DMS 273 (cell line): ENCODE measurements at regions not wholly inside any gene's neighbourhood (a gene's known extent, or its start where the extent isn't known, plus 50 kb on each side); places are given as distances from the start of the nearest gene placed in this dataset.
"Not testable (repeated sequence)": the region's sequence is repeated elsewhere in the genome, so short reads cannot be mapped to it uniquely, and the experiment has no call there.

Source experiments
- DNase-seq: peaks from one replicate; lab custom pipeline; 2025; ENCODE audit not compliant: unreplicated experiment; lab: John Stamatoyannopoulos, UW

DNA sequence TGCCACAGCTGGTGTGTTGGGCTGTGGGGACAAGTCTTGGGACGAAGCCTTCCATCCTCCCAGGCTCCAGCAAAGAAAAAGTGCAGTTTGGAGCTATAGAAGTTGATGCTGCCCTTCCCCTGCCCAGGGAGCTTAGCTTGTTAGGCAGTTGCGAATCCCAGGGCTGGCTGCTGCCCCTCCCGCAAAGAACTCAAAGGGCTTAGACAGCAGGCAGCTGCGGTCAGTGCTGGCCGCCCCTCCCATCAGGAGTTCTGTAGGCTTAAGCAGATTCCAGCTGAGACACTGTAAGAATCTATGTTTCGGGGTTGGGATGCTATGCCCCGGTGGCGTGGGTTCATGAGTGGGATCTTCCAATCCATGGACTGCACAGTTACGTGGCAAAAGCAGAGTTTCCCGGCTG, 956.7 kb downstream of the GLUD2 start:
- DNase-seq = no peak

DNA sequence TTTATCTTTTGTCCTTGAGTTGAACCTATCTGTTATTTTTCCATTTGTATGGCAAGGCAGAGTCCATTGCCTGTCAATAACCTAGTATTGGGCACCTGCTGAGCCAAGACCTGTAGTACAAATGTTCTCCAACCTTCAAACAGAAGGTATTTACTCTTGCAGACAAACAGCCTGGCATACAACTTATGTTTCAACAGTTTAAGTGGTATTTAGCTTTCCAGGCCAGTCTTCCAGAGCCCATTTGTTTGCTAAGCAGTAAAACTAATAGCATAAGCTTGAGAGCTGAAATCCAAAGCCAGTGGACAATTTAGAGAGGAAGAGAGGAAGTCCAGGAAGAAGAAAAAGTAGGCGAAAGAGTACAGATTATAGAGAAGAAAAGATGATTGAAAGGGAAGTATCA, 979.3 kb downstream of the GLUD2 start:
- no peak for DNase-seq

DNA sequence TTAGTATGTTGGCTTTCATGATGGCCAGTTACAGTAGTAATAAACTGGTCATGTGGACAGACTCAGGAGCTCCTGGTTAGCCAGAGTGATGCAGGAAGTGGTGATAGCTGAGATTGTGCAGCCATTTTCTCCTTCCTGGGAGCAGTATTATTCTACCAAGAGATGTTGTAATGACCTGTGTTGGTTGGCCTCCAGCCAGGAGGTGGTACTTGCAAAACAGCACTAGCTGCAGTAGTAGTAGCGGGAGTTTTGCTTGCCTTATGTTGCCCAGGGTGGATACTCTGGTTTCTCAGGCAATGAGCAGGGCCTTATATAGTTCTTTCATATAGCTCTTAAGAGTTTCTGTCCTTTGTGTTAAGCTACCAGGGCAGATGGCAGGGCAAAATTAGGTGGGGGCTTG, 998.8 kb downstream of the GLUD2 start:
- peak; percentile 10 for DNase-seq

DNA sequence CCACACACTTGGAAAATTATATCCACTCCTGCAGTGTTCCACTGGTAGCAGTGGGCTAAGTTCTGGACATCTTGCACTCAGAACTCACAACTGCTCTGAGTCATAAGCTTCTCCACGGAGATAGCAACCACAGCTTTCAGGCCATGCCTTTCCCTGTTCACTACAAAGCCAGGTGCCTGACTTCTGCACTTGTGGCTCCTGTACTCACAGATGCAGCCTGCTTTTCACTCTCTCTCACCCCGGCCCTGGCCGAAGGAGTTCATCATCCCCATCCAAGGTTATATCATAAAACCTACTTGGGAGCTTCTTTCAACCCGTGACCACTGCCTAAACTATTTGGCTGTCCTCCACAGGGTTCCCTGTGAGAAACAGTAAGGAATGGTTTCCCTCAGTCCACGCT, 999.4 kb downstream of the GLUD2 start:
- no peak for DNase-seq

DNA sequence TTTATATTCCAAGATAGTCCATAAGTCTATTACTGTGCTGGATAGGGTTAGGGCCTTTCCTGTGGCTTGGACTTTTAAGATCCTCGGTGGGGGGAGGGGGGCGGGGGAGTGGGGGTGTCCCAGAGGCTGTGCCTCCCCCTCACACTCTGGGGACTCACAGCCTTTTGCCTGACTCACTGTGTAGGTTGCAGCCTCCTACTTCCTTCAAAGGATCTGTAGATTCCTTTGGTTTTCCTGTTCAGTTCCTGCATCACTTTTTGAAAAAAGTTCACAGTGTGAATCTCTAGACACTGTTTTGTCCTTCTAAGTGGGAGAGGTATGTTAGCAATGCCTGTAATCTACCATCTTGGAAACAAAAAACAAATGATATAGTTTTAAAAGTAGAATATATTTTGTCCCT, 999.9 kb downstream of the GLUD2 start:
- no peak for DNase-seq

DNA sequence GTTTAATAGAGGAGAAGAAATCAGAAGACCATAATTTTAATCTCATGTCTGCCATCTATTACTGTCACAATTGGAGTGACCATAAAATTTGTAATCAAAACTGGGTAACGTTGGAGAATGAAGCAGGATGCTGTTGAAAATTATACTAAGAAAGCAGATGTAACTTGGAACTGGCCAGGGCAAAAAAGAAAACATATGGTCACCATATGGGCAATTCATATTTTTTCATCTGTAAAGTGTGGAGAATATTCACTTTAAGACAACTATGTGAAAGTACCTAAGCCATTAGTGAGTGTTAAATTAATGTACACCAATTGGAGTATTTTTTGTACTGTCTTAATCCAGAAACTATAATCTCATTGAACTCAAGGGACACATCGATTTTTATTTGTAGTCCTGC, 1008.0 kb downstream of the GLUD2 start:
- DNase-seq = peak; percentile 9

DNA sequence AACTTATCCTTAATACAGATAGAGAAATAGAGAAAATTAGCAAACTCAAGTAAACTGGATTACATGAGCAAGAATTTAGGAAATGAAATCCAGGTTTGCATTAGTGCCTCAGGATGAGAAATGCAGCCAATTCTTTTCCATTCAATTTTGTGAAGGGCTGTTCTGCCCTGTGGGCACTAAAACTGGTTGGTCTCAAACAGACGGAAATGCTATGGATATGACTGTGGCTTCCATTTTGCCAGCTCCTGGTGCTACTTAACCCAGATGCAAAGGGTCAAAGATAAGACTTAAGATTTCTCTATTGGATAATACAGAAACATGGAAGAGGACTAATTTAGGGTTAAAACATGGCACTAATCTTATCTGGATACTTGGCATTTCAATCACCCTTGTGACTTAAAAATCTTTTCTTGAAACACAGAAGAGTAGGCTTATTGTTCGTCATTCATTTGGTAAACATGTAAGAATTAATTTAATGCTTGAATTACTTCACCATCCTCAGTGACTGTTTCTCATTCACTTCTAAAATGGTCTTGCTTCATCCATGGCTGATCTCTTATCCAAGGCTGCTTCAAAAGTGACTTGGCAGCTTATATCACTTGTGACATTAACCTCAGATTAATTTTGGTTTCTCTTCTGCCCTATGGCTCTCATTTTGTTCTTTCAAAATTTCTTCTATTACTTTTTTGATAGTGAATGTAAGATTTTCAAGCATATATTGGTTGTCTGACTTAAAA, 1008.7 kb downstream of the GLUD2 start:
- DNase-seq = peak; percentile 7

DNA sequence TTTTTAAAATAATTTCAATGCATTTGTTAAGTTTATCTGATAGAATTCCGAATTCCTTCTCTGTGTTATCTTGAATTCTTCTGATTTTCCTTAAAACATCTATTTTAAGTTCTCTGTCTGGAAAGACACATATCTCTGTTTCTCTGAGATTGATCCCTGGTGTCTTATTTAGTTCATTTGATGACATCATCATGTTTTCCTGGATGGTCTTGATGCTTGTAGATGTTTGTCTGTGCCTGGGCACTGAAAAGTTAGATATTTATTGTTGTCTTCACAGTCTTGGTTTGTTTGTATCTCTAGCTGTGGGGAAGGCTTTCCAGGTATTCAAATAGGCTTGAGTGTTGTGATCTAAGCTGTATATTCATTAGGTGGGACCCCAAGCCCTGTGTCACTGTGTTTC, 1028.8 kb downstream of the GLUD2 start:
- no peak for DNase-seq

DNA sequence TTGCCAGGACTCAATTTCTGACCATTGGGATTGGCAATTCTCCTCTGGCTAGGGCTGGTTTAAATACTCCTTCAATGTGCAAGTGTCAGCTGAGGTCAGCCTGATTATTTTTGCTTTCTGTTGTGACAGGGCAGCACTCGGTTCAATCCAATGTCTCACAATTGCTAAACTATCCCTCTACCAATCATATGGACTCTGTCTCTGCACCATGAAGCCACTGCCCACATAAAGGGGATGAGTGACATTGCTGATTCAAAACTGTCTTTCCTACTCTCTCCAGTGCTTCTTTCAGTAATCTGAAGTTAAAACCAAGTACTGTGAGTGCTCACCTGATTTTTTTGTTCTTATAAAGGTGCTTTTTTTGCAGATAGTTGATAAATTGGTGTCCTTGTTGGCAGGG, 1030.7 kb downstream of the GLUD2 start:
- no peak for DNase-seq

DNA sequence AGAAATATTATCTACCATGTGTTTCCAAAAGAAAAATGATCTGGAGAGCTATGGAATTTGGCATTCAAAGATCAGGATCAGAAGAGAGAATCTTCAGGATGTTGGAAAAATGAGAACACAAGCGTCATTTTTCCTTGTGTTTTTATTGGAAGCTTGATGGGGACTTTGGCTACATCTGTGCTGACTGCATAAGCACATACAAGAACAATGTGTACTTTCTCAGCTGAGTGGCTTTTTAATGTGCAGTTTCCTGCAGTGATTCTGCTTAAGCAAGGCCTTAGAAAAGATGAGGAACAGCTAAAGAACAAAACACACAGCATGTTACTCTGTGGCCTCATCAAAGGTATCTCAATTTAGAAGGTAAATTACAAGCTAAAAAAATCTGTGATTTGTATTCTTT, 1039.9 kb downstream of the GLUD2 start:
- DNase-seq = no peak

DNA sequence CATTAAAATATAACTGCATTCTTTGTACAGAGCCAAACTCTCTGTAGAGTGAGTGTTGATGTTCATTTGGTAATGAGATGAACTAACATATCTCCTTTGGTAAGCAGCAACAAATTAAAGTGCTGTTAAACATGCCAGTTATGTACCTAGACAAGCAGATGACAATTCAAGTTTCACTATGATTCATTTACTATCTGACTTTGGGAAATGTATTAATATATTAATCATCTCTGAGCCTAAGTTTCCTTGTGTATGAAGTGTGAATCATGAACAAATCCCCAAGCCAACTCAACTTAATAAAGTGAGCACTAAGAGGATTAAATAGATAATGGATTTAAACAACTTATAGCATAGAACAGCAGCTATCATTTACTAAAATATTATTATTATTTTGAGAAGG, 1044.2 kb downstream of the GLUD2 start:
- no peak for DNase-seq

DNA sequence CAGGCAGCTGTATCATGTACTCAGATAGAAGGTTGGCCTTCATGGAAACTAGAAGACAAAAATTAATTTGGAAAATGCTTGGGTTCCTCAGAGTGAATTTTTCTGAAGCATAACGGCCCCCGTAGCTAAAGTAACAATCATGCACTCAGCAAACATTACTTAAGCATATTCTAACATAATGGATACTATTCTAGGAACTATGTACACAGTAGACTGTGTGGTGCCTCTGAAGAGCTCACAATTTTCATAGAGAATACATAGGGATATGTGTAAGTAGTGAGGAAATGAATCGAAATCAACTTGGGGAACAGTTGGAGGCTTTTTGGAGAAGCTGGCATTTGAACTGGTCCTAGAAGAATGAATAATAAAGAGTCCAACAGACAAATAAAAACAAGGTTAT, 1045.0 kb downstream of the GLUD2 start:
- DNase-seq = no peak

DNA sequence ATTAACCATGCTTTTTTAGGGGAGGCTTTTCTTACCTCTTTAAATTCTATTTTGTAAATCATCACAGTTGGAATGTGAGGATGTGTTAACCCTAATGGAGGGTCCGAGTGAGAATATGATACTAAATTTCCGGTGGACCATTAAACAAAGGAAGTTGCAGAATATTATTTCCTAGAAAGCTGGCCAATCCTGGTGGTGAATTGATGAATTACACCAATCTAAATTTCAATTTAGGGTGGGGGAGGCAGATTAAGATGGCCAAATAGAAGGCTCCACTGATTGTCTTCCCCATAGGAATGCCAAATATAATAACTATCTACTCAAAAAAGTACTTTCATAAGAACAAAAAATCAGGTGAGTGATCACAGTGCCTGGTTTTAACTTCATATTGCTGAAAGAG, 1045.6 kb downstream of the GLUD2 start:
- peak; percentile 4 for DNase-seq

DNA sequence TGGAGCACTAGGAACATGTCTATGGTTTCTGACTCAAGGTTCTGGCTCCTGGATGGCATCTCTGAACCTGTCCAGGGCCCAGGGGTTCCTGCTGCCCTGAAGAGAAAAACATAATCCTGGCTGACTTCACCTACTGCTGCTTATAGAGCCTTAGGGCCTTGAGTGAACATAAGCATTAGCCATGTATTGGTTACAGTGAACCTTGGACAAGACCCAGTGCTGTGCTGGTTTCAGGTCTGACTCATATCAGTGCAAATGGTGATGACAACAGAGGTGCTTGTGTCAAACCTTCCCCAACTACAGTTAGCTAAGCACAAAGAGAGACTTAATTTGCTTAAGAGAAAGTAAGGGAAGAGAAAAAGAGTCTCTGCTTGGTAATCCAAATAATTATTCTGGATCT, 1047.2 kb downstream of the GLUD2 start:
- no peak for DNase-seq

DNA sequence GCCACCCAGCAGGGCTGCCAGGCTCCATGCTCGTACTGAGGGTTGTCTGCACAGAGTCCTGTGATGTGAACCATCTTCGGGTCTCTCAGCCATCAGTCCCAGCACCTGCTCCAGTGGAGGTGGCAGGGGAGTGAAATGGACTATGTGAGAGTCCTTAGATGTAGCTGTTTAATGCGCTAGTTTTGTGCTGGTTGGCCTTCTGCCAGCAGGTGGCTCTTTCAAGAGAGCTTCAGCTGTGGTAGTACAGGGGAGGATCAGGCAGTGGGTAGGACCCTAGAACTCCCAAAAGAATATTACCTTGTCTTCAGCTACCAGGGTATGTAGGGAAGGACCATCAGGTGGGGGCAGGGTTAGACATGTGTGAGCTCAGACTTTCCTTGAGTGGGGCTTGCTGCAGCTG, 1066.0 kb downstream of the GLUD2 start:
- DNase-seq = peak; percentile 16

DNA sequence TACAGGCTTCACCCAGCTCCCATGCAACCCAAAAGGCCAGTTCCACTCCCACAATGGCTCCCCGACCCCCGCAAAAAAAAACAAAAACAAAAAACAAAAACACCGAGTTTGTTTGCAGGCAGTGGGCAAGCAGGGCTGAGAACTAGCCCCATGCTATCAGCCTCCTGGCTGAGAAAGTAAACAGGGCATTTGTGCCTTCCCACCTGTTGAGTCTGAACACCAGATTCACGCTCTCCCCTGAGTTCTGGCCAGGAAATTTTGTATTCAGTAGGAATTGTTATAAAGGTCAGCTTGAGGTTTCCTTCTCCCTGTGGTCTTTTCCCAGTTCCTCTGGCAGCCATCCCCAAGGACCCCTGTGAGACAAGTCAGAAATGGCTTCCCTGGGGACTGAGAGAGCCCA, 1066.5 kb downstream of the GLUD2 start:
- DNase-seq = no peak

DNA sequence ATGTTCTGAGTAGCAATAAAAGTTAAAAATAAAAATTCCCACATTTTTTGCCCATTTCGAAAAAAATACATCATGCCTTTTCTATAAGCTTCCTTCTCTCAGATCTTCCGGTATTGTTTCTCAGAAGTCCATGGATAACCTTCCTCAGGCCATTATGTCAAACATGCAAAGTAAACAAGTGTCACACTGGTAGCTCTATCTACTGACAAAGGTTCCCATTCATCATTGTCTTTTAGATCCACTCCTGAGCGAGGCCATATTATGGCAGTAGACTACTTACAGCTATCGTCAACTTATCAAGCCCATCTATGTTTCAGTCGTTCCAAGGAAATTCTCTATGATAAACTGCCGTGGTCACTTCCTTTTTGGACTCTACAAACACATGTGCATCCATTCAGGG, 1068.2 kb downstream of the GLUD2 start:
- DNase-seq = no peak

DNA sequence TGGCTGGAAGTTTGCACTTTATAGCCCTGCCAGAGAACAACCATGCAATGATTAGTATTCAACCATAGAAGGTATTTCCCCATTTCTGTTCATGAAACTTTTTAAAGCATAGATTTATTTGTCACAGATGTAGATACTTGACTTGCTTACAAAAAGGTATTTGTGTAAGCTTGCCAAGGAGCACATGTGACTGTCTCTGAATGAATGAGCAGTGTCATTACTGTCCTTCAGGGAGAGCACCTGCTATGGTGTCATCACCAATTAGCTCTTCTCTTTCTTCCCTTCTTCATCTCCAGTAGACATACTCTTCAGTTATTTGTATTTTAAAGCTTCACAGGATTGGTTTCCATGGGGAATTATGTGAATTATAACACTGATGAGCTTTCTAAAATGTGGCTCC, 1064.7 kb upstream of the GRIA3 start:
- no peak for DNase-seq

DNA sequence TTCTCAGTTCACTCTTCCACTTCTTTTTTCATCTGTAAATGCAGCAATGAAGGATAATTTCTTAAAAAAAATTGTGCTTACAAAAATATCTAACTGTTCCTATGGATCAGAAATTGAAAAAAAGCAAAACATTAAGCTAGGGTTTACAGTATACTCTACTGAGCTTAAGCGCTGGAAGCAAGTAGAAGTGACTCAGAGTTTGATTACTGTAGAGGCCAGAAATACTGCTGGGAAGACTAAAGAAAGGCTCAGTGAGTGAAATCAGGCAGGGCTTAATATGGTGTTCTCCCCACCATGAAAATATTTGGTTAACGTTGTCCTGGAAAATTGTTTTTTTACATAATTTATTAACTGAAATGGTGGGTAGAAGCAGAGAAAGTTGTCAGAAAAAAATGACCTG, 1061.8 kb upstream of the GRIA3 start:
- no peak for DNase-seq

DNA sequence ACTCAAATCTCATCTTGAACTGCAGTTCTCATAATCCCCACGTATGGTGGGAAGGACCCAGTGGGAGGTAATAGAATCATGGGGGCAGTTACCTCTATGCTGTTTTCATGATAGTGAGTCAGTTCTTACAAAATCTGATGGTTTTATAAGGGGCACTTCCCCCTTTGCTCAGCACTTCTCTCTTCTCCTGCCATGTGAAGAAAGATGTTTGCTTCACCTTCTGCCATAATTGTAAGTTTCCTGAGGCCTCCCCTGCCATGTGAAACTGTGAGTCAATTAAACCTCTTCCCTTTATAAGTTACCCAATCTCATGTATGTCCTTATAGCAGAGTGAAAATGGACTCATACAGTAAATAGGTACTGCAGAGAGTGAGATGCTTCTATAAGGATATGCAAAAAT, 1050.6 kb upstream of the GRIA3 start:
- no peak for DNase-seq

DNA sequence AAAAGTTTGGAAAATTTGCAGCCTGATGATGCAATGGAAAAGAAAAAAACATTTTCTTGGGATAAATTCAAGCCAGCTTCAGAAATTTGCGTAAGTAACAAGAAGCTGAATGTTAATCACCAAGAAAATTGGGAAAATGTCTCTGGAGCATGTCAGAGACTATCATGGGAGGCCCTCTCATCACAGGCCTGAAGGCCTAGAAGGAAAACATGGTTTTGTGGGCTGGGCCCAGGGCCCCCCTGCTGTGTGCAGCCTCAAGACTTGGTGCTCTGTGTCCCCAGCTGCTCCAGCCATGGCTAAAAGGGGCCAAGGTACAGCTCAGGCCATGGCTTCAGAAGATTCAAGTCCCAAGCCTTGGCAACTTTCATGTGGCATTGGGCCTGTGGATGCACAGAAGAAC, 1049.8 kb upstream of the GRIA3 start:
- DNase-seq = no peak

DNA sequence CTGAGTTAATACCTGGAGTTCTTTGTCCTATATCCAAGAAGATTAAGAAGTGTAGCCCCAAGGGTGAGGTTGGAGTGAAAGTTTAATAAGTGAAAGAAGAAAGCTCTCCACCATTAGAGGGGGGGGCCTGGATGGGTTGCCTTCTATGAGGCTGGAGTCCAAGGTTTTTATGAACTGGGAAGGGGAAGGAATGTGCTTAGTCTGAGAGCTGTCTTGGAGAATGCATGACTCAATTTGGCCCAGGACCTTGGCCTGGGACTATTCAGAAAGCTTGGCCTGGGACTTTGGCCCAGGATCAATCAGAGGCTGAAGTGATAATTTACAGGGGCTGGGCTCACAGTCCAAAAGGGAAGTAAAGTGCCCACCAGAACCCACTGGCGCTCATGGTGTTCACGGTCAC, 1049.0 kb upstream of the GRIA3 start:
- no peak for DNase-seq

DNA sequence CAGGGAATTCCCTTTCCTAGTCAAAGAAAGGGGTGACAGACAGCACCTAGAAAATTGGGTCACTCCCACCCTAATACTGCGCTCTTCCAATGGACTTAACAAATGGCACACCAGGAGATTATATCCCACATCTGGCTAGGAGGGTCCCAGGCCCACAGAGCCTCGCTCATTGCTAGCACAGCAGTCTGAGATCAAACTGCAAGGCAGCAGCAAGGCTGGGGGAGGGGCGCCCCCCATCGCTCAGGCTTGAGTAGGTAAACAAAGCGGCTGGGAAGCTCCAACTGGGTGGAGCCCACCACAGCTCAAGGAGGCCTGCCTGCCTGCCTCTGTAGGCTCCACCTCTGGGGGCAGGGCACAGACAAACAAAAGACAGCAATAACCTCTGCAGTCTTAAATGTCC, 1043.9 kb upstream of the GRIA3 start:
- not testable (repeated sequence) for DNase-seq

DNA sequence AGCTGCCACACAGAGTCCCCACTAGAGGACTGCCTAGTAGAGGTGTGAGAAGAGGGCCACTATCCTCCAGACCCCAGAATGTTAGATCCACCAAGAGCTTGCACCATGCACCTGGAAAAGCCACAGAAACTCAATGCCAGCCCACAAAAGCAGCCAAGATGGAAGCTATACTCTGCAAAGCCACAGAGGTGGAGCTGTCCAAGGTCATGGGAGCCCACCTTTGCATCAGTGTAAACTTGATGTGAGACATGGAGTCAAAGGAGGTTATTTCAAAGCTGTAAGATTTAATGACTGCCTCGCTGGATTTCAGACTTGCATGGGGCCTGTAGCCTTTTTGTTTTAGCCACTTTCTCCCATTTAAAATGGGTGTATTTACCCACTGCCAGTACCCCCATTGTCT, 1030.1 kb upstream of the GRIA3 start:
- DNase-seq = no peak
